CD14-positive monocyte (primary cell): ENCODE measurements at regions not wholly inside any gene's neighbourhood (a gene's known extent, or its start where the extent isn't known, plus 50 kb on each side); places are given as distances from the start of the nearest gene placed in this dataset.

Source experiments
- DNase-seq, 3 donors: peaks; one replicate each; pipeline ENCODE4 v3.0.0-alpha.2; 2011 to 2022
- H2AFZ ChIP-seq: 2 replicates; pipeline ENCODE4 v1.6.0; 2012; ENCODE audit warnings: mild to moderate bottlenecking, low read depth, low read length, inconsistent platforms; ENCODE audit not compliant: insufficient read depth, poor library complexity, severe bottlenecking
- H3K27ac ChIP-seq, 2 donors: 1 replicate in 1 of 2; 2 replicates in 1 of 2; pipeline ENCODE4 v1.5.1; 2012 to 2013; ENCODE audit warnings: low read length in 2 of 2, control low read depth in 1 of 2, inconsistent platforms in 1 of 2, low read depth in 1 of 2, mild to moderate bottlenecking in 1 of 2
- H3K27me3 ChIP-seq, 2 donors: one replicate each; pipeline versions ENCODE4 v1.6.0 to v1.6.1; 2011 to 2013; ENCODE audit warnings: low read length in 2 of 2; ENCODE audit not compliant: control insufficient read depth in 2 of 2, insufficient read depth in 2 of 2
- H3K36me3 ChIP-seq, 2 donors: replicated peaks in 1 of 2; 1 replicate in 1 of 2; 2 replicates in 1 of 2; pipeline versions ENCODE4 v1.5.1 to v1.6.1; 2012 to 2013; ENCODE audit warnings: low read length in 2 of 2, control low read depth in 1 of 2, inconsistent platforms in 1 of 2, mild to moderate bottlenecking in 1 of 2; ENCODE audit not compliant: insufficient read depth in 2 of 2, control insufficient read depth in 1 of 2
- H3K4me1 ChIP-seq, 2 donors: 1 replicate in 1 of 2; 2 replicates in 1 of 2; pipeline versions ENCODE4 v1.5.1 to v1.6.1; 2012 to 2013; ENCODE audit warnings: low read length in 2 of 2, control low read depth in 1 of 2, inconsistent platforms in 1 of 2, mild to moderate bottlenecking in 1 of 2, moderate library complexity in 1 of 2; ENCODE audit not compliant: insufficient read depth in 2 of 2, control insufficient read depth in 1 of 2
- H3K4me2 ChIP-seq: replicated peaks from 2 replicates; pipeline ENCODE3; 2012; ENCODE audit warnings: low read length, moderate library complexity, mild to moderate bottlenecking; ENCODE audit not compliant: poor library complexity, severe bottlenecking; ENCODE audit errors: extremely low read depth
- H3K4me3 ChIP-seq, 3 experiments: fragments of 200-600 bp in 1 of 3; sonication (generic) in 1 of 3; replicated peaks in 1 of 3; 1 replicate in 2 of 3; 2 replicates in 1 of 3; pipeline ENCODE4 v1.5.1; 2011 to 2013; ENCODE audit warnings: low read length in 3 of 3, mild to moderate bottlenecking in 3 of 3, control low read depth in 2 of 3, low read depth in 2 of 3, inconsistent platforms in 1 of 3, moderate library complexity in 1 of 3
- H3K79me2 ChIP-seq: 2 replicates; pipeline ENCODE4 v1.6.0; 2012; ENCODE audit warnings: mild to moderate bottlenecking, control low read depth, inconsistent platforms, low read length, moderate library complexity; ENCODE audit not compliant: insufficient read depth
- H3K9ac ChIP-seq: 2 replicates; pipeline ENCODE4 v1.6.0; 2017; ENCODE audit warnings: low read length, mild to moderate bottlenecking; ENCODE audit not compliant: insufficient read depth, poor library complexity, severe bottlenecking
- H3K9me3 ChIP-seq, 2 donors: replicated peaks in 1 of 2; 1 replicate in 1 of 2; 2 replicates in 1 of 2; pipeline versions ENCODE4 v1.5.1 to v1.6.1; 2012 to 2013; ENCODE audit warnings: low read length in 2 of 2, control low read depth in 1 of 2; ENCODE audit not compliant: control insufficient read depth in 1 of 2, insufficient read depth in 1 of 2
- H4K20me1 ChIP-seq: 2 replicates; pipeline ENCODE4 v1.6.0; 2012; ENCODE audit warnings: mild to moderate bottlenecking, low read length, control low read depth, moderate library complexity; ENCODE audit not compliant: insufficient read depth
- H3K27ac Mint-ChIP-seq, 7 donors: one replicate each; pipeline ENCODE4 v1.8.0; 2020; ENCODE audit warnings: mild to moderate bottlenecking in 7 of 7, mixed read lengths in 7 of 7, moderate library complexity in 6 of 7, inconsistent platforms in 2 of 7
- H3K27me3 Mint-ChIP-seq, 3 donors: one replicate each; pipeline ENCODE4 v1.8.0; 2021 to 2022; ENCODE audit warnings: low read depth in 3 of 3, mild to moderate bottlenecking in 3 of 3, mixed read lengths in 3 of 3, moderate library complexity in 3 of 3, inconsistent platforms in 1 of 3
- H3K36me3 Mint-ChIP-seq, 2 donors: one replicate each; pipeline ENCODE4 v1.8.0; 2020; ENCODE audit warnings: mixed read lengths in 2 of 2, inconsistent platforms in 1 of 2, mild to moderate bottlenecking in 1 of 2
- H3K4me1 Mint-ChIP-seq: one replicate; pipeline ENCODE4 v1.8.0; 2020; ENCODE audit warnings: mild to moderate bottlenecking, mixed read lengths
- H3K4me3 Mint-ChIP-seq, 2 donors: one replicate each; pipeline ENCODE4 v1.8.0; 2020; ENCODE audit warnings: mild to moderate bottlenecking in 2 of 2, mixed read lengths in 2 of 2, moderate library complexity in 1 of 2
- H3K9me3 Mint-ChIP-seq, 7 donors: one replicate each; pipeline ENCODE4 v1.8.0; 2020 to 2022; ENCODE audit warnings: mixed read lengths in 7 of 7, mild to moderate bottlenecking in 6 of 7, moderate library complexity in 6 of 7, inconsistent platforms in 2 of 7
- CTCF ChIP-seq: fragments of 200-600 bp; IDR thresholded peaks from one replicate; pipeline ENCODE4 v1.8.0; 2022; ENCODE audit warnings: antibody characterized with exemption, mild to moderate bottlenecking
- WGBS: methylation state at CpG from one replicate; pipeline ENCODE4 v1.1.5; 2013; ENCODE audit warnings: missing lambda C conversion rate; ENCODE audit not compliant: insufficient coverage; 5-methylcytosine and 5-hydroxymethylcytosine counted together
- intact Hi-C, 2 donors: fragments of 100-400 bp; cut with micrococcal nuclease; formaldehyde crosslinking; loops; one replicate each; pipeline versions ENCODE4 v1.15.0 to v1.15.1; 2023

DNA sequence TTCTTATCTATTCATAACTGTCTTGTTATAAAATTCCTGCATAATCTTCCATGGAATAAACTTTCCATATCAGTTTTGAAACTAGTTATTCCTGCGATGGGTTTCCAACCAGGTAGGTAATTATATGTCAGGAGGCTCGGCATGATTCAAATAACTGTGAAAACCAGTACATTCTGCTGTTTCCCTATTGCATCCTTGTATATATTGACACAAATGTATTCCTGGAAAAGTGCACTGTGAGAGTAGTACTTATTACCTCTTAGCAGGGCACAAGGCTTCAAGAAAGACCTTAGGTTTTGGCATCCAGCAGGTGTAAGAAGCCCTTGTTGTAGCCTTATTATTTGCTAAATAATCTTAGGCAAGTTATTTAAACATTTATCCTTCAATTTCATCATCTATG, 1131.3 kb upstream of the ATXN8OS start:
- H3K27ac ChIP-seq = no peak overlapping the region
- H3K27me3 ChIP-seq = no peaks in the 10 kb centered on the region
- no peaks in the 10 kb centered on the region for H3K79me2 ChIP-seq
- H3K4me1 ChIP-seq = no peaks in the 10 kb centered on the region
- TF ChIP-seq CTCF = no peak
- Mint-ChIP-seq H3K9me3 (peaks cover 0 to 6% (median 0%) of the 10 kb centered on the region in 7 donors), H3K27me3 (no peaks in the 10 kb centered on the region), H3K36me3 (no peaks in the 10 kb centered on the region), H3K4me3 (no peak overlapping the region), H3K27ac (no peak overlapping the region), H3K4me1 (no peaks in the 10 kb centered on the region)
- no peaks in the 10 kb centered on the region for H3K9me3 ChIP-seq
- intact Hi-C loops = no loop called here
- H4K20me1 ChIP-seq = no peaks in the 10 kb centered on the region
- DNase-seq = no peak
- no peak overlapping the region for H2AFZ ChIP-seq
- H3K4me2 ChIP-seq = no peak overlapping the region
- WGBS = no CpG with 5 or more reads among the region's 2 CpGs
- H3K36me3 ChIP-seq = no peaks in the 10 kb centered on the region
- H3K9ac ChIP-seq = no peak overlapping the region
- no peak overlapping the region for H3K4me3 ChIP-seq

DNA sequence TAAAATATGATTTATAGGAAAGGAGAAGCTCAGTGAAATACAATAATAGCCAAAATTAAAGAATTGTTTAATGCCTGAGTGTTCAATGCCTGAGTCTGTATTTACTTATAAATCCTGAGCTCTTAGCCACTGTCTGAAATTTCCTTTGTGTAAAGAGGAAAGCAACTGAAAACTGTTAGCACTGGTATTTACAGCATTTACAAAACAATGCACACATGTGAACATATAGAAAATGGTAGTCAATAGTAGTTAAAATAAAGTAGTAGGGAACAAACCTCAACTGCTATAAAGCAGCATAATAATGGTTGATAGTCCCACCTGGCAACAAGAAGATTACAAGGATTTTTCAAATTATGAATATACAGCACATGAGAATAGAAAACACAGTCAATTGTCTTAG, 1137.1 kb upstream of the ATXN8OS start:
- H3K4me3 ChIP-seq = no peak overlapping the region
- H4K20me1 ChIP-seq = no peaks in the 10 kb centered on the region
- no peaks in the 10 kb centered on the region for H3K36me3 Mint-ChIP-seq
- intact Hi-C loops = no loop called here
- no peaks in the 10 kb centered on the region for H3K36me3 ChIP-seq
- H3K27me3 Mint-ChIP-seq = no peaks in the 10 kb centered on the region
- no peaks in the 10 kb centered on the region for H3K4me1 ChIP-seq
- H3K9ac ChIP-seq = no peak overlapping the region
- H3K27me3 ChIP-seq = no peaks in the 10 kb centered on the region
- no peak for DNase-seq
- H3K27ac ChIP-seq = no peak overlapping the region
- H3K4me3 Mint-ChIP-seq = no peak overlapping the region
- no peaks in the 10 kb centered on the region for H3K79me2 ChIP-seq
- no peaks in the 10 kb centered on the region for H3K4me1 Mint-ChIP-seq
- no peak overlapping the region for H2AFZ ChIP-seq
- no peaks in the 10 kb centered on the region for H3K9me3 ChIP-seq
- no peak overlapping the region for H3K4me2 ChIP-seq
- no peak overlapping the region for H3K27ac Mint-ChIP-seq
- H3K9me3 Mint-ChIP-seq = peaks cover 0 to 3% (median 0%) of the 10 kb centered on the region in 7 donors
- no peak for TF ChIP-seq CTCF
